ENCODE measurements at regions not wholly inside any gene's neighbourhood (a gene's known extent, or its start where the extent isn't known, plus 50 kb on each side); places are given as distances from the start of the nearest gene placed in this dataset.
A peak's percentile ranks its signal among the peaks of the same experiment; 100 is the strongest.

GRCh38 chr16:51629576-51629975 lies 478.5 kb upstream of the SALL1 start:
- peaks cover 28% of the 10 kb centered on the region for H3K36me3 Mint-ChIP-seq (ENCODE audit: low read depth)
- H3K4me3 Mint-ChIP-seq, result no peak overlapping the region
- peaks cover 37% of the 10 kb centered on the region for H3K9me3 Mint-ChIP-seq
- H3K4me1 Mint-ChIP-seq, result peaks cover 45% of the 10 kb centered on the region
- no peak for DNase-seq
- peaks cover 5% of the 10 kb centered on the region for H3K27me3 Mint-ChIP-seq (ENCODE audit: low read depth, poor library complexity)
- TF ChIP-seq, protein P1, sequence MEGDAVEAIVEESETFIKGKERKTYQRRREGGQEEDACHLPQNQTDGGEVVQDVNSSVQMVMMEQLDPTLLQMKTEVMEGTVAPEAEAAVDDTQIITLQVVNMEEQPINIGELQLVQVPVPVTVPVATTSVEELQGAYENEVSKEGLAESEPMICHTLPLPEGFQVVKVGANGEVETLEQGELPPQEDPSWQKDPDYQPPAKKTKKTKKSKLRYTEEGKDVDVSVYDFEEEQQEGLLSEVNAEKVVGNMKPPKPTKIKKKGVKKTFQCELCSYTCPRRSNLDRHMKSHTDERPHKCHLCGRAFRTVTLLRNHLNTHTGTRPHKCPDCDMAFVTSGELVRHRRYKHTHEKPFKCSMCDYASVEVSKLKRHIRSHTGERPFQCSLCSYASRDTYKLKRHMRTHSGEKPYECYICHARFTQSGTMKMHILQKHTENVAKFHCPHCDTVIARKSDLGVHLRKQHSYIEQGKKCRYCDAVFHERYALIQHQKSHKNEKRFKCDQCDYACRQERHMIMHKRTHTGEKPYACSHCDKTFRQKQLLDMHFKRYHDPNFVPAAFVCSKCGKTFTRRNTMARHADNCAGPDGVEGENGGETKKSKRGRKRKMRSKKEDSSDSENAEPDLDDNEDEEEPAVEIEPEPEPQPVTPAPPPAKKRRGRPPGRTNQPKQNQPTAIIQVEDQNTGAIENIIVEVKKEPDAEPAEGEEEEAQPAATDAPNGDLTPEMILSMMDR (IDR thresholded peaks at IDR 0.05), result no peak
- H3K27ac Mint-ChIP-seq, result no peak overlapping the region

DNA sequence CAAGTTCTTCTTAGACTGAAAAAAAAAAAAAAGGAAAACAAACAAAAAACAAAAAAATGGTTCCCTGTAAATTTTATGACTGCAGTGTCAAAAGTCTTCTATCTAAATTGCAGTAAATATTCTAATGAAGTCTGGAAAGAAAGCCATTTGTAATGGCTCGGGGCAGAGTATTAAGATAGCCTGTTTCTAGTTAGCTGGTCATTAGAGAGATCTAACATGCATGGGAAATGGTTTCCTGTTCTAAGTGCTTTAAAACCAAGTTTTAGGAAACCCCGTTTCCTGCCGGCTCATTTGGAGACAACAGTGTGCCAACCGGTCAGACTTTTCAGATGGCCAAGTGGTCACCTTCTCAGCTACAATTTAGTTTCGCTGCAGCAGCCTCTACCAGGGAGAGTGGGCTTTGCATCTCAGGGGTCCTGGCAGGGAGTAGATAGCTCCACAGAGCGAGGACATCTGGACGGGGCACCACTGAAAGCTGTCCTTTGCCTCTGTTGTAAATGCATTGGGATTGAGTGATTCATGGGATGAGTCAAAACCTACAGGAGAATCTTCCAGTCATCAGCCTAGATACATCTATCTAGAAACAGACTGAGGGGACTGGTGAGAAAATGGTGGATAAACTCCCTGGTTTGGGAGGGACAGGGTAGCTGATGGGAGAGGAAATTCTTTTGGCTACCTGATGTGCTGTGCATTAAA lies 473.2 kb upstream of the SALL1 start:
- TF ChIP-seq, protein P1 (IDR thresholded peaks at IDR 0.05), result no peak
- Mint-ChIP-seq H3K36me3 (ENCODE audit: low read depth) (peaks cover 16% of the 10 kb centered on the region), H3K9me3 (peaks cover 19% of the 10 kb centered on the region), H3K4me1 (peaks cover 59% of the 10 kb centered on the region), H3K4me3 (peak overlapping the region; percentile 30), H3K27ac (peak overlapping the region; percentile 96), H3K27me3 (ENCODE audit: low read depth, poor library complexity) (peaks cover 5% of the 10 kb centered on the region)
- DNase-seq, result no peak

GRCh38 chr16:51621610-51622009 lies 470.5 kb upstream of the SALL1 start:
- Mint-ChIP-seq H3K27me3 (ENCODE audit: low read depth, poor library complexity) (no peaks in the 10 kb centered on the region), H3K9me3 (no peaks in the 10 kb centered on the region), H3K4me3 (no peak overlapping the region), H3K27ac (peak overlapping the region; percentile 12), H3K4me1 (peaks cover 58% of the 10 kb centered on the region), H3K36me3 (ENCODE audit: low read depth) (peaks cover 4% of the 10 kb centered on the region)
- no peak for DNase-seq
- TF ChIP-seq, protein P1 (IDR thresholded peaks at IDR 0.05), result no peak

DNA sequence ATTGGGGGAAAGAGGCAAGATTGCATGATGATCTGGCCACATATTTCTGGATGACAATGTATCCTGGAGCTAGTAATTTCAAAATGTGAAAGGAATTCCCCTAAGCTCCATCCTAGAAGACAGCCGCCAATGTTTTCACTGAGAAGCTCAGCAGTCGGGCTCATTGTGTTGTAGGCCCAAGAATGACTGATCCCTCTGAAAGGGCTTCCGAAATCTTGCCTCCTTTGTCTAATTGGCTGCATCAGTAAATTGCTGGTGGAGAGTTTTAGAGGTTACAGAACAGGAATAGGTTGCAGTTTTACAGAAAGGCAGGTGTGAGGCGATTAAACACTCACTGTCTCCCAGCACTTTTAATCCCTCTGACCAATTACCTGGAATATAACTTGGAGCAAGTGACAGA lies 464.1 kb upstream of the SALL1 start:
- TF ChIP-seq, protein P1 (IDR thresholded peaks at IDR 0.05), result no peak
- DNase-seq, result no peak
- Mint-ChIP-seq H3K9me3 (no peaks in the 10 kb centered on the region), H3K4me3 (no peak overlapping the region), H3K27me3 (ENCODE audit: low read depth, poor library complexity) (peaks cover 2% of the 10 kb centered on the region), H3K4me1 (peaks cover 49% of the 10 kb centered on the region), H3K36me3 (ENCODE audit: low read depth) (no peaks in the 10 kb centered on the region), H3K27ac (no peak overlapping the region)

DNA sequence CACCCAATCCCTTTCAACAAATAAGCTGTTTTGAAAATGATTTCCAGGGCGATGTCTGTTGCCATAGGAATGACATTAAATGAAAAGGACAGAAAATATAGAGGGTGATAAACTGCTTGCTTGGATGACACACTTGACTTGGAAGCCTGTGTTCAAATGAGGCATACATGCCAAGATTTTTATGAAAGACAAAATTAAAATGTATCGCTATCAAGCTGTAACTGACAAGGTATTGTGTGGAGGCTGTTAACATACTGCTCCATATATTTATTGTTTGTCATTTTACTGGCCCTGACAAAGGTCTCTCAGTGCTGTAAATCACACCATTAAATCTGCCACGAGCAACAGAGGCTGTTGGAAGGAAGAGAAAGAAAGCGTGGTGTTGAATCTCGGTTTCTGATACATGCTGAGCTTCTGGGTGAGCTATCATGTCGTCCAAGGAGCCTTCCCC lies 456.2 kb upstream of the SALL1 start:
- no peak for DNase-seq
- peaks cover 9% of the 10 kb centered on the region for H3K36me3 Mint-ChIP-seq (ENCODE audit: low read depth)
- H3K27ac Mint-ChIP-seq, result peak overlapping the region; percentile 94
- no peak overlapping the region for H3K4me3 Mint-ChIP-seq
- TF ChIP-seq, protein P1 (IDR thresholded peaks at IDR 0.05), result no peak
- H3K9me3 Mint-ChIP-seq, result peaks cover 16% of the 10 kb centered on the region
- peaks cover 42% of the 10 kb centered on the region for H3K4me1 Mint-ChIP-seq
- no peaks in the 10 kb centered on the region for H3K27me3 Mint-ChIP-seq (ENCODE audit: low read depth, poor library complexity)

DNA sequence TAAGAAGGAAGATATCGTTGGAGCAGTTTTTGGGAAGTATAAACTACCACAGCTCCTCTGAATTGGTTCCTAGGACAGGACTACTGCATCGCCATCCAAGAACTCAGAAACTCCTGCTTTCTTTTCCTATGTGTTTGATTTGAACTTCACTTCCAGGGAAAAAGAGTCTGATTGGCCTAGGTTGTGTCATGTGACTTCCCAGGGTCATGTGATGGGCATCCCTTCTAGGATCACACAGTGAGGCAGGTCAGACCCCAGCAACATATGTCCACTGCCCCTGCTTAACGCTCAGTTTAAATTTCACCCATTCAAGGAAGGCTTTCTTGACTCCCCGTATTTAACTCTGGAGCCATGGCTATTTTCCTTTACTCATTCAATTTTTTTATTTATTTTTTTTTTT lies 445.2 kb upstream of the SALL1 start:
- Mint-ChIP-seq H3K36me3 (ENCODE audit: low read depth) (peaks cover 33% of the 10 kb centered on the region), H3K9me3 (peaks cover 40% of the 10 kb centered on the region), H3K4me1 (peaks cover 40% of the 10 kb centered on the region), H3K27ac (no peak overlapping the region), H3K27me3 (ENCODE audit: low read depth, poor library complexity) (peaks cover 8% of the 10 kb centered on the region), H3K4me3 (no peak overlapping the region)
- DNase-seq, result no peak
- TF ChIP-seq, protein P1 (IDR thresholded peaks at IDR 0.05), result no peak
